Right renal pelvis (tissue), 4 donors: ENCODE measurements at regions not wholly inside any gene's neighbourhood (a gene's known extent, or its start where the extent isn't known, plus 50 kb on each side); places are given as distances from the start of the nearest gene placed in this dataset.
"Not testable (repeated sequence)": the region's sequence is repeated elsewhere in the genome, so short reads cannot be mapped to it uniquely, and the experiment has no call there.

Experiments
- DNase-seq, 4 donors: peaks; one replicate each; pipeline ENCODE4 v3.0.0-alpha.2; 2013; ENCODE audit warnings: low read depth in 4 of 4, low spot score in 3 of 4, missing footprints in 1 of 4

- DNase-seq: not testable (repeated sequence)
Observed at GRCh38 chr17:20387549-20387948, 79.8 kb downstream of the LGALS9B start.

DNA sequence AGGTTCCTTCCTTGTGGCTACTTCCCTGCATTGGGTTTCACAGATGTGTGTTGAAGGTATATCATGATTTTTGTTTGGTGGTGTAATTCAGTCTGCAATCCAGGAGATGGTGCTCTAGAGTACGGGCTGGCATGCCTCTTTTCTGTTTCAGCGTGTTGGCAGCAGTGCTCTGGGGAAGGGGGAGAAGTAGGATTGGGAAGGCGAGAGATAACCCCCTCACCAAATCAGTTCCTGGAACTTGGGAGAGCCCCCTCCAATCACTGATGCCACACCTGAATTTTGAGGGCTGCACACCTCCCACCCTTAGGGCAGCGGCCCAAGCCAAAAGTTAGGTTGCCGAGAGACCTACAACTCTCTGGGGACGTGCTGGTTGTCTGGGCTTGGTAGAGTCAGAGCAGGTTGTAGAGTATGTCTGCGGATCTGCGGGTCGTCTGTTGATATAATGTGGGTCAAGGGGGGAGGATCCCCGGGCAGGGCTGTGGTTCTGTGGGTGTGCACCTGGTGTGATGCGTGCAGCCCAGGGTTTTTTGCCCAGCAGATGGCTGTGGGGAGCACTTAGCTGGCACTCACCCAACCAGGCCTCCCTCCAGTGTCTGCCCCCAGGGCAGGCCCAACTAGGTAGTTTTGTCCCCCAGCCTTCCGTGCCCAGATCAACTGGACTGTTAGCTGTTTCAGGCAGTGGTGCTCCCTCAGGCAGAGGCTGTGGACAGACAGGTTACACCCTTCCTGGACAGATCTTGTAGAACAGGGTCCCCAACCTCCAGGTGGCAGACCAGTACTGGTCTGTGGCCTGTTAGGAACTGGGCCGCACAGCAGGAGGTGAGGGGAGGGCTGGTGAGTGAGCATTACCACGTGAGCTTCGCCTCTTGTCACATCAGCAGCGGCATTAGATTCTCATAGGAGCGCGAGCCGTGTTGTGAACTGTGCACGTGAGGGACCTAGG lies 85.7 kb downstream of the LGALS9B start:
- DNase-seq: peak in 1 of 4 donors; percentile 3

- not testable (repeated sequence) for DNase-seq
Observed at GRCh38 chr17:20380625-20381024, 86.7 kb downstream of the LGALS9B start.

DNA sequence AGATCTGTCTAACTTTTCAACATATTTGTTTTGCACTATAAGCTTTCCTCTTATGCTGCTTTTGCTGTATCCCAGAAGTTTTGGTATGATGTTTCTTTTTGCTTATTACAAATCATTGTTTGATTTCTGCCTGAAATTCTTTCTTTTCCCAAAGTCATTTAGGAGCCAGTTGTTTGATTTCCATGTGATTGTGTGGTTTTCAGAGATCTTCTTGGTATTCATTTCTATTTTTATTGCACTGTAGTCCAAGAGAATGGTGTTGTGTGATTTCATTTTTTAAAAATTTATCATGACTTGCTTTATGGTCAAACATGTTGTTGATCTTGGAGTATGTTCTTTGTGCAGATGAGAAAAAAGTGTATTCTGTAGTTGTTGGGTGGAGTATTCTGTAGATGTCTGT lies 88.1 kb downstream of the LGALS9B start:
- not testable (repeated sequence) for DNase-seq

GRCh38 chr17:20376642-20377041 lies 90.7 kb downstream of the LGALS9B start:
- not testable (repeated sequence) for DNase-seq

- DNase-seq: not testable (repeated sequence)
Observed at GRCh38 chr17:20375745-20376144, 91.6 kb downstream of the LGALS9B start.
